Upper lobe of left lung (tissue), 4 donors: ENCODE measurements at regions not wholly inside any gene's neighbourhood (a gene's known extent, or its start where the extent isn't known, plus 50 kb on each side); places are given as distances from the start of the nearest gene placed in this dataset.
"Not testable (repeated sequence)": the region's sequence is repeated elsewhere in the genome, so short reads cannot be mapped to it uniquely, and the experiment has no call there.

Source experiments
- POLR2A ChIP-seq, 4 donors: fragments of 450-650 bp; IDR thresholded peaks; one replicate each; pipeline ENCODE4 v1.5.1; 2016 to 2017; ENCODE audit warnings: antibody characterized with exemption in 4 of 4, mild to moderate bottlenecking in 2 of 4
- TF ChIP-seq, protein P1 (sequence below), 6 experiments: fragments of 450-650 bp in 4 of 6; fragments of 200-600 bp in 2 of 6; sonication (generic) in 2 of 6; IDR thresholded peaks; one replicate each; pipeline ENCODE4 v1.5.1; 2016 to 2019; ENCODE audit warnings: antibody characterized with exemption in 6 of 6

- TF ChIP-seq, protein P1, sequence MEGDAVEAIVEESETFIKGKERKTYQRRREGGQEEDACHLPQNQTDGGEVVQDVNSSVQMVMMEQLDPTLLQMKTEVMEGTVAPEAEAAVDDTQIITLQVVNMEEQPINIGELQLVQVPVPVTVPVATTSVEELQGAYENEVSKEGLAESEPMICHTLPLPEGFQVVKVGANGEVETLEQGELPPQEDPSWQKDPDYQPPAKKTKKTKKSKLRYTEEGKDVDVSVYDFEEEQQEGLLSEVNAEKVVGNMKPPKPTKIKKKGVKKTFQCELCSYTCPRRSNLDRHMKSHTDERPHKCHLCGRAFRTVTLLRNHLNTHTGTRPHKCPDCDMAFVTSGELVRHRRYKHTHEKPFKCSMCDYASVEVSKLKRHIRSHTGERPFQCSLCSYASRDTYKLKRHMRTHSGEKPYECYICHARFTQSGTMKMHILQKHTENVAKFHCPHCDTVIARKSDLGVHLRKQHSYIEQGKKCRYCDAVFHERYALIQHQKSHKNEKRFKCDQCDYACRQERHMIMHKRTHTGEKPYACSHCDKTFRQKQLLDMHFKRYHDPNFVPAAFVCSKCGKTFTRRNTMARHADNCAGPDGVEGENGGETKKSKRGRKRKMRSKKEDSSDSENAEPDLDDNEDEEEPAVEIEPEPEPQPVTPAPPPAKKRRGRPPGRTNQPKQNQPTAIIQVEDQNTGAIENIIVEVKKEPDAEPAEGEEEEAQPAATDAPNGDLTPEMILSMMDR (IDR thresholded peaks at IDR 0.05), result not testable (repeated sequence)
- TF ChIP-seq POLR2A (IDR thresholded peaks at IDR 0.05), result not testable (repeated sequence)
These were observed 63.8 kb upstream of the IKZF1 start for GRCh38 chr7:50240699-50241098.
